ENCODE measurements at regions not wholly inside any gene's neighbourhood (a gene's known extent, or its start where the extent isn't known, plus 50 kb on each side); places are given as distances from the start of the nearest gene placed in this dataset.

- 79% methylated on average over 8 of the region's 8 CpGs; no CpG with 5 or more reads in 1 of the 2 experiments for WGBS, 2 experiments (ENCODE audit: extremely low coverage in 1 of 2, insufficient coverage in 1 of 2, insufficient read length in 1 of 2, insufficient replicate concordance in 2 of 2, low coverage in 1 of 2, low lambda C conversion rate in 2 of 2, missing lambda C conversion rate in 1 of 2)
- Histone ChIP-seq H3K18ac (ENCODE audit: extremely low read depth, low read length) (no peak overlapping the region), H2AK5ac (ENCODE audit: low read depth, low read length) (no peak overlapping the region), H4K8ac (ENCODE audit: extremely low read depth, insufficient read depth, low read length) (no peak overlapping the region), H2BK5ac (ENCODE audit: low read depth, low read length) (no peak overlapping the region), H3K4me1 (replicated peaks in 1 of 4; ENCODE audit: control insufficient read depth in 3 of 4, insufficient read depth in 4 of 4, low read length in 3 of 4) (peaks cover 0 to 6% (median 0%) of the 10 kb centered on the region in 4 experiments; a peak in 4 of 7 replicates), H2BK120ac (replicated peaks; ENCODE audit: low read depth, low read length) (no peak overlapping the region), H2BK12ac (ENCODE audit: low read depth, low read length) (no peak overlapping the region), H3K27ac (ENCODE audit: low read depth, low read length) (no peak overlapping the region), H3K4ac (replicated peaks; ENCODE audit: insufficient read length, low read depth, low read length) (no peak overlapping the region), H3K36me3 (ENCODE audit: control insufficient read depth in 2 of 4, insufficient read depth in 4 of 4, low read length in 3 of 4) (no peaks in the 10 kb centered on the region), H3K23me2 (ENCODE audit: low read depth, low read length) (peaks cover 2% of the 10 kb centered on the region; the same call in 1 of the 2 replicates), H3K4me2 (ENCODE audit: insufficient read depth in 1 of 2, low read depth in 2 of 2, low read length in 2 of 2) (no peak overlapping the region), H3K9me3 (ENCODE audit: insufficient read depth in 2 of 2, low read depth in 1 of 2, low read length in 1 of 2) (no peaks in the 10 kb centered on the region), H3K9ac (replicated peaks in 1 of 4; ENCODE audit: extremely low read depth in 1 of 4, low read depth in 3 of 4, low read length in 3 of 4) (no peak overlapping the region), H4K20me1 (replicated peaks in 1 of 2; ENCODE audit: control insufficient read depth in 1 of 2, insufficient read depth in 2 of 2, low read length in 2 of 2) (no peaks in the 10 kb centered on the region), H3K14ac (ENCODE audit: insufficient read length) (no peak overlapping the region), H4K91ac (replicated peaks; ENCODE audit: insufficient read length, low read length) (no peak overlapping the region), H4K5ac (ENCODE audit: insufficient read length, low read depth, low read length) (no peak overlapping the region), H2BK15ac (ENCODE audit: low read length) (no peak overlapping the region), H3K27me3 (replicated peaks in 1 of 4; ENCODE audit: control insufficient read depth in 3 of 4, extremely low read depth in 1 of 4, insufficient read depth in 3 of 4, low read length in 3 of 4) (no peaks in the 10 kb centered on the region), H2BK20ac (ENCODE audit: low read length) (no peak overlapping the region), H2AFZ (ENCODE audit: low read length) (no peak overlapping the region), H3K56ac (replicated peaks; ENCODE audit: insufficient read length, low read depth, low read length) (no peak overlapping the region), H3K79me2 (ENCODE audit: control insufficient read depth in 1 of 2, insufficient read depth in 2 of 2, low read length in 2 of 2) (no peaks in the 10 kb centered on the region), H3K4me3 (ENCODE audit: extremely low read depth in 1 of 4, insufficient read depth in 2 of 4, low read depth in 3 of 4, low read length in 4 of 4) (no peak overlapping the region), H3K79me1 (ENCODE audit: low read depth, low read length) (no peaks in the 10 kb centered on the region), H3K23ac (ENCODE audit: insufficient read length) (no peak overlapping the region)
- CTCF ChIA-PET (ENCODE audit: partially characterized antibody): interaction anchor here (0.6 to 2.6 kb wide), 7 partner anchors 9 to 212 kb away, joined by 3 to 10 read pairs (median 4); no protein-coding TSS in a partner anchor
- FAIRE-seq (no peak), DNase-seq (ENCODE audit: low read depth in 1 of 2, low spot score in 2 of 2) (no peak)
- POLR2A ChIA-PET (ENCODE audit: partially characterized antibody): no interaction called here
- TF ChIP-seq, protein P1, sequence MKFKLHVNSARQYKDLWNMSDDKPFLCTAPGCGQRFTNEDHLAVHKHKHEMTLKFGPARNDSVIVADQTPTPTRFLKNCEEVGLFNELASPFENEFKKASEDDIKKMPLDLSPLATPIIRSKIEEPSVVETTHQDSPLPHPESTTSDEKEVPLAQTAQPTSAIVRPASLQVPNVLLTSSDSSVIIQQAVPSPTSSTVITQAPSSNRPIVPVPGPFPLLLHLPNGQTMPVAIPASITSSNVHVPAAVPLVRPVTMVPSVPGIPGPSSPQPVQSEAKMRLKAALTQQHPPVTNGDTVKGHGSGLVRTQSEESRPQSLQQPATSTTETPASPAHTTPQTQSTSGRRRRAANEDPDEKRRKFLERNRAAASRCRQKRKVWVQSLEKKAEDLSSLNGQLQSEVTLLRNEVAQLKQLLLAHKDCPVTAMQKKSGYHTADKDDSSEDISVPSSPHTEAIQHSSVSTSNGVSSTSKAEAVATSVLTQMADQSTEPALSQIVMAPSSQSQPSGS (IDR thresholded peaks at IDR 0.05; ENCODE audit: low read length): no peak
- TF ChIP-seq SIRT6 (IDR thresholded peaks at IDR 0.05; ENCODE audit: low read length): no peak
Observed at GRCh38 chr1:17949511-17949910, 158.1 kb upstream of the IGSF21 start.
